Motor neuron (in vitro differentiated cells): ENCODE measurements at regions not wholly inside any gene's neighbourhood (a gene's known extent, or its start where the extent isn't known, plus 50 kb on each side); places are given as distances from the start of the nearest gene placed in this dataset.

Experiments used
- ATAC-seq, 8 experiments: fragments of 200-7000 bp; cut with Tn5 transposase; replicated peaks in 6 of 8; 2 replicates each; pipeline ENCODE4 v1.8.0; 2021; ENCODE audit warnings: mild to moderate bottlenecking in 8 of 8, moderate library complexity in 8 of 8
- H3K27ac ChIP-seq, 2 donors: fragments of 250-450 bp; sonication (Bioruptor Pico); 2 replicates each; pipeline ENCODE4 v1.9.0; 2021; ENCODE audit warnings: antibody characterized with exemption in 2 of 2, mild to moderate bottlenecking in 2 of 2, moderate library complexity in 1 of 2
- H3K4me1 ChIP-seq, 2 donors: fragments of 250-450 bp; sonication (Bioruptor Pico); replicated peaks in 1 of 2; 2 replicates each; pipeline ENCODE4 v1.6.1; 2021; ENCODE audit warnings: antibody characterized with exemption in 2 of 2, mild to moderate bottlenecking in 2 of 2, moderate library complexity in 1 of 2
- H3K4me3 ChIP-seq, 5 donors: fragments of 250-450 bp; sonication (Bioruptor Pico); 2 replicates each; pipeline ENCODE4 v1.9.0; 2021; ENCODE audit warnings: antibody characterized with exemption in 5 of 5, mild to moderate bottlenecking in 5 of 5, moderate library complexity in 4 of 5
- whole genome bisulfite sequencing, 10 experiments: fragments of 450-650 bp; shearing (Covaris generic); methylation state at CpG; one replicate each; pipeline ENCODE4 v1.0.0; 2022; 5-methylcytosine and 5-hydroxymethylcytosine counted together
- in situ Hi-C, 9 experiments: fragments of 400-800 bp; cut with MboI; loops; one replicate each; pipeline ENCODE4 v1.15.0; 2021; ENCODE audit warnings: low sequenced_read_pairs in 9 of 9, low pct_unique_long_range_greater_than_20kb in 2 of 9; ENCODE audit not compliant: unreplicated experiment in 9 of 9

DNA sequence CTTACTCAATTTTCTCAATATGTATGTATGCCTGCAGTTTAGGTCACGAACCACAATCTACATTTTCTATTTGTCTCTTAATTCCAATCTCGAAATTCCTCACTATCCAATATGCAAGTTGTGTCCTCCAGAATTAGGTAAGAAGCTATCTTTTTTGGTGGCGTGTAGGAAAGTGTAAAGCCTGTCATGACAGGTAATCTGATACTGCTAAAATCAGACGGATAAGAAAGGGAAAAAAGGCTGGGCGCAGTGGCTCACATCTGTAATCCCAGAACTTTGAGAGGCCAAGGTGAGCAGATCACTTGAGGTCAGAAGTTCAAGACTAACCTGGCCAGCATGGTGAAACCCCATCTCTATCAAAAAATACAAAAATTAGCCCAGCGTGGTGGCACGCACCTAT lies 185.3 kb downstream of the IBTK start:
- in situ Hi-C loops = no loop called here
- Histone ChIP-seq H3K4me3 (no peak overlapping the region), H3K27ac (no peak overlapping the region), H3K4me1 (no peaks in the 10 kb centered on the region)
- ATAC-seq = no peak
- WGBS, 10 experiments = 60 to 100% (median 72%) methylated on average over 1 to 7 of the region's 7 CpGs; no CpG with 5 or more reads in 1 of the 10 experiments

DNA sequence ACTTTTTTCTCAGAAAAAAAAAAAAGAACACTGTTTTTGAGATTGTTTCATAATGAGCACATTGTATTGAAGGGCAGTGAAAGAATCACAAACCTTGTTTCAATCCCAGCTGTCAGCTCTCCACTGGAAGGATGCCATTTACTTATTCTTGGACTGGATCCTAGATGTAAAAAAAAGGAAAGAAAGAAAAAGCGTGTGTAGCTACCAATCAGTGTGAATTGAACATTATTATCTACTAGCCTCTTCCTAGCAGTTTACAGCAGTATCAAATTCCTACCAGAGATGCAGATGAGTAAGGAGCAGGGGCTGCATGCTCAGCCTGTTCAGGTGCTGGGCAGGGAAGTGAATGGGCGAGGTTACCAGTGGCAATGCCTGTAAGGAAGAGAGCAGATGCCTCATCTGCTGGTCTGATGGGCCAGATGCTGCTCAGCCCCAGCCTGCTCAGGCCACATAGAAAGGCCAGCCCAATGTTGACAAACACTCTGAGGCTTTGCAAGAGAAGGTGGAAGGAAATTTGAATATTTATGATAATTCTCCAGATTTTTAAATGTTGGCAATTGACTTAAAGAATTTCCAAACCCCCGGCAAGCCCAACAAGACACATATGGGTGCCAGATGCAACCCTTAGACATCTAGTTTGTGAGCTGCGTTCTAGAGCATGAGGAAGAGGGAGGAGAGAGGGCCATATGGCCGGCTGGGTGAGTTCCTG lies 189.5 kb downstream of the IBTK start:
- no peak overlapping the region for H3K27ac ChIP-seq

DNA sequence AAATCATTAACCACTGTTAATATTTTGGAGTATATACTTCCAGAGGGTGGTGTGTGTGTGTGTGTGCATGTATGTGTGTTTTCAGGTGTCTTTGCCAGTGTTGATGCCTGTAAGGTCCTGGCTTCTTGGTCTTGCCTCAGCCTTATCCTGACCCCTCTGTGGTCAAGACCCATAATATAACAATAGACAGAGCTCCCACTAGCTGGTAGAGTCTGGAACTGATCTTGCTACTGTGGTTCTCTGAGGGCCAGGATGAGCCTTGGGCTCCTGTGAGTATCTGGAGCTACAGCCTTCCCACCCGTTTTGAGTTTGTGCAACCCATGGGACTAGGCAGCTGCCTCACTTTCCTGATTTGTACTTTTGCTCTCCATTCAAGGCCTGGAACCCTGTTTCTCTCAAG lies 191.0 kb downstream of the IBTK start:
- Histone ChIP-seq H3K4me3 (no peak overlapping the region), H3K27ac (no peak overlapping the region), H3K4me1 (no peaks in the 10 kb centered on the region)
- in situ Hi-C loops = no loop called here
- 40 to 100% (median 79%) methylated on average over 1 of the region's 1 CpG; no CpG with 5 or more reads in 6 of the 10 experiments for WGBS, 10 experiments
- no peak for ATAC-seq

More for the DNA sequence above, 189.5 kb downstream of the IBTK start:
- ATAC-seq = peak in 4 of 8 experiments; percentile 57 to 97 (median 96)
- Histone ChIP-seq H3K4me3 (no peak overlapping the region), H3K4me1 (no peaks in the 10 kb centered on the region)
- WGBS, 10 experiments = 0 to 100% (median 87%) methylated on average over 1 to 5 of the region's 5 CpGs
- in situ Hi-C loops = no loop called here

DNA sequence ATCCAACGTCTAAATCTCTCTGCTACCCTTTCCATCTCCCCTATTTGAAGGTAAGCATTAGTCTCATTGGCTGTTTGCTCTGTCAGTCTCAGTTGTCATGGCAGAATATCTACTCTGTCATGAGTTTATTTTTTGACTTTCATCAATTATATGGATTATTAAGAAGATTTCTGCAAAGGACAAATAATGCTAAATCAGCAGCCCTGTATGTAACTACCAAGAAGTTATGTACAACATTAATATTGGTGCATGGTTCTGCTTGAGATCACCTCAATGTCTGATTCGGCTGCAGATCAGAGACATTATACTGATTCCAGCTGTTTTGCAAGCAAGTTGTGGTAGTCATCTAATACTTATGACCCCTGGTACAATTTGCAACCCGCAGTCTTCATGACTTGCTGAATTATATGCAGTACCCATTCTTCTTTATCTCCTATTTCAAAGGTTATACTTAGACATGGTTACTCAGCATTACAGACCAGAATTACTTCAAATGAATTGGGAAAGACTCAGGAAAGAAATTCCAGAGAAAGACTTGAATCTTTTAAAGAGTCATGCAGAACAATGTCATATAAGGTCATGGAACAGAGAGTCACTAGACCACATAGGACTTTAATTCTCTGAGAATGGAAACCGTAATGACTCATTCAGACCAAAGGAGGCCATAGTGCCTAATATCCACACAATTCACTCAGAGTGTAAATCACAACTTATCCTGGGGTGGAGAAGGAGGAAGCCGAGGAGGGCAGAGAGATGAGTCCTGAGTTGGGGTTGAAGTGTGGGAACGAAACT lies 201.4 kb downstream of the IBTK start:
- ATAC-seq = peak in 2 of 8 experiments; percentile 76 to 79
- in situ Hi-C loops = loop anchor here in 3 of 9 experiments (25.0 kb wide), 2 partner anchors 284 to 1834 kb away; partner anchors contain the start of gene TENT5A (in 2 of the 3)
- H3K4me3 ChIP-seq = no peak overlapping the region
- H3K27ac ChIP-seq = no peak overlapping the region
- 28 to 100% (median 85%) methylated on average over 1 to 6 of the region's 6 CpGs for WGBS, 10 experiments
- H3K4me1 ChIP-seq = no peaks in the 10 kb centered on the region

DNA sequence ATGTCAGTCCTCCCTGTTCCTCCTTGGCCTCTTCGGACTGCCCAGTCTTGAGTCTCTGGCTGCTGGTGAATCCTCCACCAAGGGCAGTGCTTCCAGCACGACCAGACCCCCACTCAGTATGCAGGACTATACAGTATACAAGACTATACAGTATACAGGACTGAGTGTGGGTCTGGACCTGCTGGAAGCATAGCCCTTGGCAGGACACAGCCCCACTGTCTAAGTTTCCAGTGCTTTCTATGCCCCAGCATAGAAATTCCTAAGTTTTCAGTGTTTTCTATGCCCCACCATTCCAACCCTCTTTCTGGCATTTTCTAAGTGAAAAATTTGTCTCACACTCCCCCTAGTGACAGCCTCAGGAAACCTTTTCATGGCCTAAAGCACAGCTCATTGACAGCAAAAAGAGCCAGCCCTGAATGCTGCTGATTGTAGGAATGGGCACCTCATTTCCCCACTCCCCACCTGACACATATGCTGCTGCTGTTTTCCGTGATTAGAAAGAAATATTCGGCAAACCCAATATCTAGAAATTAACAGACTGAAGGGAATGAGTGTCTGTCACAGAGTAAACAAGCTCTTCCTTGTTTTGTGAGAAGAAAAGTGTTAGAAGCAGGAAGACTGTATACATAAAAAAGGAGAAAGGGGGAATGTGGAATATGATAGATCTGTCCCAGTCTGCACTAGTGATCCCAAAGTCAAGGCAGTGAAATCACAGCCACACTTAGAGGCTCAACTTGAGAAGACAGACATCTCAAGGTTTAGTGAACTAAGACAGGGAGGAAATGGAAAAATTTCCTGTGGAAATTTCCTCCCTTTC lies 206.9 kb downstream of the IBTK start:
- ATAC-seq = peak; percentile 91 to 99 (median 94)
- Histone ChIP-seq H3K4me3 (no peak overlapping the region), H3K4me1 (no peaks in the 10 kb centered on the region), H3K27ac (no peak overlapping the region)
- 0 to 72% (median 10%) methylated on average over 2 to 4 of the region's 4 CpGs; no CpG with 5 or more reads in 4 of the 10 experiments for WGBS, 10 experiments
- in situ Hi-C loops = loop anchor here in 3 of 9 experiments (25.0 kb wide), 2 partner anchors 278 to 1828 kb away; partner anchors contain the start of gene TENT5A (in 2 of the 3)

DNA sequence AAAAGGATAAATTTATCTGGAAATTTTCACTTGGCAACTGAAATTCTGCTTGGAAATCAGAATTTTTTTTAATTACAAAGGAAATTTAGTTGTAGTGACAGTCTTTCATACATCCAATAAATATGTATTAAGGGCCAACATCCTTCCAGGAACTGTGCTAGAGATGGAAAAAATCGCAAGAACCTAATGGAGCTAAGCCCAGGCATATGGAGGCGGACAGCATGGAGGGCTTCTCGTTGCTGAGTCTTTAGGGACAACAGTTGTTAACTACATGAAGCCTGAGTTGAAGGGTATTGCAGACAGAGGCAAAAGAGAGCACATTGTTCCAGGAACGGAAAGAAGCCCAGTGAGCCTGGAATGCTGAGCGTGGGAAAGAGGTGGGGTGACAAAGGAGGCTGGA lies 208.9 kb downstream of the IBTK start:
- Histone ChIP-seq H3K27ac (no peak overlapping the region), H3K4me3 (no peak overlapping the region), H3K4me1 (no peaks in the 10 kb centered on the region)
- 56 to 94% (median 83%) methylated on average over 2 to 5 of the region's 5 CpGs for WGBS, 10 experiments
- ATAC-seq = no peak
- in situ Hi-C loops = loop anchor here in 3 of 9 experiments (25.0 kb wide), 2 partner anchors 276 to 1826 kb away; partner anchors contain the start of gene TENT5A (in 2 of the 3)

DNA sequence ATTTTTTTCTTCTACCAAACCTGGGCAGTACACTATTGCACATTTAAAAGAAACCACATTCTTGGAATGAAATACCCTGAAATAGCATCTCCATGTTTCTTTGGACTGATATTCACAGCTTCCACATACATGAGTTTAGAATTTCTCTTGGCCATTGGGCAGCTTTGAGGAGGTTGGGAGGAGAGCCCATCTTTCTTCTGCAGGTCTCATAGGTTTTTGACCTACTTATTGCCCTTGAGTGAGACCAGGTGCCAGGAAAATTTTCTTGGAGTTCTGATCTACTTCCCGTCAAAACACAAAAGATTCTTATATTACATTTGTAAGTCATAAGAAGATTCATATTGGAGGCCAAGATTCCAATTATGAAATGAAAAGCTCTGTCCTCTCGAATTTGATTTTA lies 212.0 kb downstream of the IBTK start:
- Histone ChIP-seq H3K27ac (no peak overlapping the region), H3K4me3 (no peak overlapping the region), H3K4me1 (no peaks in the 10 kb centered on the region)
- WGBS, 10 experiments = 0 to 100% (median 79%) methylated on average over 1 to 2 of the region's 2 CpGs; no CpG with 5 or more reads in 1 of the 10 experiments
- in situ Hi-C loops = loop anchor here in 3 of 9 experiments (25.0 kb wide), 2 partner anchors 273 to 1823 kb away; partner anchors contain the start of gene TENT5A (in 2 of the 3)
- no peak for ATAC-seq

DNA sequence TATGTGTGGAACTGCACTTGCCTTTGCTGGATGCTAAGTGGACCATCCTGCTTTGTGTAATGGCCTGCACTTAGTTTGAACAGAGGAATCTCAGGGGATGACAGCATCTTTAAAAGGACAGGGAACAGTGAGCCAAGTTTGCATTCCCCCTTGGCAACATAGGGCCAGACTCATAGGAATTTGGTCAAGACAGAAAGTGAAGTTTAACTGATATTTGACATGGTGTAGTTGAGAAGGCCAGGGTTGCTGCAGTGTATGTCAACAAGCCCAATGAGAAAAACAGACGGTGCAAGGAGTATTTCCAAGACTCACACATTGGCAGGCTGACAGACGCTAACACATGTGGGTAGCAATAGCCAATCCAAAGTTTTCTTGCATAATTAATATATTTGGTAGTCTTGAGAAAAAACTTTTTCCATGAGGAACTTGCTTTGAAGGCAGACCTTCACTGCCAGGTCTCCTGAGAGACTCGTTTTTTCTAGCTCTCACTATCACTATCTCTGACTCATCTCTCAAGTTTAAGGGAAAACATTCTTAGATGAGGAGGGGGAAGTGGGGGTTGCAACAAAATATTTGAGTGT lies 213.8 kb downstream of the IBTK start:
- Histone ChIP-seq H3K27ac (no peak overlapping the region), H3K4me1 (no peaks in the 10 kb centered on the region), H3K4me3 (no peak overlapping the region)
- 7 to 100% (median 85%) methylated on average over 1 to 3 of the region's 3 CpGs; no CpG with 5 or more reads in 1 of the 10 experiments for WGBS, 10 experiments
- ATAC-seq = peak in 1 of 8 experiments; percentile 43
- in situ Hi-C loops = loop anchor here in 3 of 9 experiments (25.0 kb wide), 2 partner anchors 271 to 1821 kb away; partner anchors contain the start of gene TENT5A (in 2 of the 3)

DNA sequence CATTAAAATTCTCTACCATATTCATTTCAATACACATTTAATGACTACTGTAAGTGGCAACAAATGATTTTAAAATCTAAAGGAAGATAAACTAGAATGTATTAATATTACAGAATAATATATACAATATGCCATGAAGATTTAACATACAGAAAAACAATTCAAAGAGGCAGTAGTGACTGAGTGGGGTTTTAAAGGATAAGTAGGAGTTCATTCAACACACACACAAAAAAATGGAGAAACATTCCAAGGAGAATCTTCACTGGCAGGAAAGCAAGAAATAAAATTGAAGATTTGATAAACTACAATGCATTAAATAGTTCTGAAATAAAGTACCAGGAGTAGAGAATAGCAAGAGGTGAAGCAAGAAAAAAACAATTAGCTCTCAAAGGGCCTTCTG lies 215.1 kb downstream of the IBTK start:
- in situ Hi-C loops = loop anchor here in 3 of 9 experiments (25.0 kb wide), 2 partner anchors 270 to 1820 kb away; partner anchors contain the start of gene TENT5A (in 2 of the 3)

DNA sequence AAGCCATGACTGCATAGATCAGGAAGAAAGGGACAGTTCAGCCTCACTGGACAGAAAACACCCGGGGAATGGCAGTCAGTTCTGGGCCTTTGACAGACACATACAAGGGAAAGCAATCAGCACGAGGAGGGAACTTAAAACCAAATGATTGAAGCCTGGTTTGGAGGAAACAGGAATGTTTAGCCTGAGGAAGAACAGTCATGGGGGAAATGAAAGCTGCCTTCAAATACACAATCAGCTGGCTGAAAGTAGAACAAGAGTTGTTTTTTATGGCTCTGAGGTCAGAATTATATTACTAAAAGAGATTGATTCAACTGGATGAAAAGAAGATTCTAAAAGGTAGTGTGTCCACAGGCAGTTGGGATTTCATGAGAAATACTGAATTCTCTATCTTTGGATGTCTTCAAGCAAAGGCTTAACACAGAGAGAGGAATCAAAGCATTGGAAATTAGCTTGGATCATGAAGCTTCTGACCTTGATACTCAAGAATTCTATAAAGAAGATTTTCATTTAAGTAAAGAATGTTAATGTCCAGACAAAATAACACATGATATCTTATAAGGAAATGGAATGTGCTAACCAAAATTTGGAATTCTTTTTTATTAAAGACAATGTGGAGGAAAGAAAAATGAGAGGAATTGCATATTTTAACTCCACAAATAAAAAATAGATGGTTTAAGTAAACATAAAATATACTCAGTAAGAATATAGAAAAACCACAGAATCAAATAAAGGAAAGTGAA lies 216.6 kb downstream of the IBTK start:
- in situ Hi-C loops = loop anchor here in 3 of 9 experiments (25.0 kb wide), 2 partner anchors 269 to 1819 kb away; partner anchors contain the start of gene TENT5A (in 2 of the 3)
- H3K4me1 ChIP-seq = no peaks in the 10 kb centered on the region
- no peak overlapping the region for H3K27ac ChIP-seq
- no peak overlapping the region for H3K4me3 ChIP-seq
- 40 to 94% (median 63%) methylated on average over 1 to 2 of the region's 2 CpGs; no CpG with 5 or more reads in 2 of the 10 experiments for WGBS, 10 experiments
- no peak for ATAC-seq

More for the DNA sequence above, 215.1 kb downstream of the IBTK start:
- Histone ChIP-seq H3K4me1 (no peaks in the 10 kb centered on the region), H3K27ac (no peak overlapping the region), H3K4me3 (no peak overlapping the region)
- ATAC-seq = no peak

DNA sequence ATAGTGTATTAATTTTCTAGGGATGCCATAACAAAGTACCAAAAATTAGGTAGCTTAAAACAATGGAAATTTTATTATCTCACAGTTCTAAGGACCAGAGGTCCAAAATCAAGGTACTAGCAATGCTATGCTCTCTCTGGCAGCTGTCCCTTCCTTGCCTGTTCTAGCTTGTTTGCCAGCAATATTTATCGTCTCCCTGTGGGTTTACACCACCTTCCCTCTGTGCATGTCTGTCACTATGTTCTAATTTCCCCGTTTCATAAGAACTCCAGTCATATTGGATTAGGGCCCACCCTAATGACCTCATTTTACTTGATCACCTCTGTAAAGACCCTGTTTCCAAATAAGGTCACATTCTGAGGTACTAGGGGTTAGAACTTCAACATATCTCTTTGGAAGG lies 217.2 kb downstream of the IBTK start:
- in situ Hi-C loops = loop anchor here in 3 of 9 experiments (25.0 kb wide), 2 partner anchors 268 to 1818 kb away; partner anchors contain the start of gene TENT5A (in 2 of the 3)
- WGBS, 10 experiments = 60 to 100% (median 100%) methylated on average over 1 to 2 of the region's 2 CpGs; no CpG with 5 or more reads in 1 of the 10 experiments
- Histone ChIP-seq H3K4me1 (no peaks in the 10 kb centered on the region), H3K4me3 (no peak overlapping the region), H3K27ac (no peak overlapping the region)
- ATAC-seq = no peak
